Stomach (tissue), 4 donors: ENCODE measurements at regions not wholly inside any gene's neighbourhood (a gene's known extent, or its start where the extent isn't known, plus 50 kb on each side); places are given as distances from the start of the nearest gene placed in this dataset.

Experiments
- EP300 ChIP-seq: sonication (generic); formaldehyde crosslinking; IDR thresholded peaks from one replicate; pipeline ENCODE4 v1.6.1; 2017; ENCODE audit warnings: antibody characterized with exemption
- POLR2A ChIP-seq, 4 donors: fragments of 450-650 bp; IDR thresholded peaks; one replicate each; pipeline ENCODE4 v1.6.1; 2016; ENCODE audit warnings: antibody characterized with exemption in 4 of 4, control low read depth in 2 of 4, mild to moderate bottlenecking in 1 of 4, moderate library complexity in 1 of 4
- POLR2AphosphoS5 ChIP-seq, 3 donors: sonication (generic); formaldehyde crosslinking; IDR thresholded peaks; one replicate each; pipeline ENCODE4 v1.6.1; 2016; ENCODE audit warnings: antibody characterized with exemption in 3 of 3
- TF ChIP-seq, protein P1 (sequence below), 7 experiments: fragments of 450-650 bp in 4 of 7; fragments of 200-600 bp in 3 of 7; sonication (generic) in 3 of 7; IDR thresholded peaks; one replicate each; pipeline ENCODE4 v1.5.1; 2016 to 2019; ENCODE audit warnings: antibody characterized with exemption in 7 of 7, control low read depth in 2 of 7, mild to moderate bottlenecking in 1 of 7

DNA sequence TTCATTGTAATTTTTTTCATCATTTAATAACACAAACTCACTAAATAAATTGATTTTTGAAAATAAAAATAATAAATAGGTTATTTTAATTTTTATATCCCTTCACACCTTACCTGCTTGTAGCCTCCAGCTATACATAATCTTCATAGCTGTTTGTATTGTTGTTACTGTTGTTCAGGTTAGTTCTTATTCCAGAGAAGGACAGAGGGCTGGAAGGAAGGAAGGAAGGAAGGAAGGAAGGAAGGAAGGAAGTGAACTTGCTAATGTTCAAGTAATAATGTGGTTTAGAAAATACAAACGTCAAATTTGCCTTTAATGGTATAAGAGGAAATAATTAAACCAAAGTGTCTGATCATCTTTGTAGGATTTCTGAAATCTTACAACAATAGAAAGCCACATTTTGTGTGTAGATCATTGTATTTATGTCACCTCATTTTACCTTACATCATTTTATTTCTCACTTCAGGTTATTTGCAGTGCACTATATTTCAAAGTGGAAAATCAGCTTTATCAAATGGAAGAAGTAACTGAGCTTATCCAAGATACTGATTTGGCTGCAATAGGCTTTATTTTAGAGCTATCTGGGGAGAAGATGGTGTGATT, 660.0 kb upstream of the CCDC54 start:
- TF ChIP-seq, protein P1, sequence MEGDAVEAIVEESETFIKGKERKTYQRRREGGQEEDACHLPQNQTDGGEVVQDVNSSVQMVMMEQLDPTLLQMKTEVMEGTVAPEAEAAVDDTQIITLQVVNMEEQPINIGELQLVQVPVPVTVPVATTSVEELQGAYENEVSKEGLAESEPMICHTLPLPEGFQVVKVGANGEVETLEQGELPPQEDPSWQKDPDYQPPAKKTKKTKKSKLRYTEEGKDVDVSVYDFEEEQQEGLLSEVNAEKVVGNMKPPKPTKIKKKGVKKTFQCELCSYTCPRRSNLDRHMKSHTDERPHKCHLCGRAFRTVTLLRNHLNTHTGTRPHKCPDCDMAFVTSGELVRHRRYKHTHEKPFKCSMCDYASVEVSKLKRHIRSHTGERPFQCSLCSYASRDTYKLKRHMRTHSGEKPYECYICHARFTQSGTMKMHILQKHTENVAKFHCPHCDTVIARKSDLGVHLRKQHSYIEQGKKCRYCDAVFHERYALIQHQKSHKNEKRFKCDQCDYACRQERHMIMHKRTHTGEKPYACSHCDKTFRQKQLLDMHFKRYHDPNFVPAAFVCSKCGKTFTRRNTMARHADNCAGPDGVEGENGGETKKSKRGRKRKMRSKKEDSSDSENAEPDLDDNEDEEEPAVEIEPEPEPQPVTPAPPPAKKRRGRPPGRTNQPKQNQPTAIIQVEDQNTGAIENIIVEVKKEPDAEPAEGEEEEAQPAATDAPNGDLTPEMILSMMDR (IDR thresholded peaks at IDR 0.05): no peak
- TF ChIP-seq EP300: no peak
- TF ChIP-seq POLR2A (IDR thresholded peaks at IDR 0.05): no peak
- no peak for TF ChIP-seq POLR2AphosphoS5 (IDR thresholded peaks at IDR 0.05)
